Omental fat pad (tissue), 3 donors: ENCODE measurements at regions not wholly inside any gene's neighbourhood (a gene's known extent, or its start where the extent isn't known, plus 50 kb on each side); places are given as distances from the start of the nearest gene placed in this dataset.
A peak's percentile ranks its signal among the peaks of the same experiment; 100 is the strongest.
"Not testable (repeated sequence)": the region's sequence is repeated elsewhere in the genome, so short reads cannot be mapped to it uniquely, and the experiment has no call there.

ENCODE experiments used
- ATAC-seq: fragments of 150-250 bp; one replicate; pipeline ENCODE4 v1.9.1; 2016; ENCODE audit warnings: mild to moderate bottlenecking, moderate library complexity; ENCODE audit not compliant: low FRiP score
- DNase-seq: peaks from one replicate; pipeline ENCODE4 v3.0.0-alpha.2; 2019; ENCODE audit warnings: low spot score
- CTCF ChIP-seq, 3 donors: fragments of 450-650 bp; IDR thresholded peaks; one replicate each; pipeline ENCODE4 v1.5.1; 2016 to 2017; ENCODE audit warnings: antibody characterized with exemption in 3 of 3, mild to moderate bottlenecking in 3 of 3, moderate library complexity in 2 of 3

- not testable (repeated sequence) for ATAC-seq, DNase-seq
Measured at GRCh38 chr14:34381304-34381703, 80.7 kb downstream of the SPTSSA start.

GRCh38 chr14:34380471-34380845, 81.6 kb downstream of the SPTSSA start:
- DNase-seq = no peak
- ATAC-seq = no peak
- TF ChIP-seq CTCF (IDR thresholded peaks at IDR 0.05) = no peak

- no peak for TF ChIP-seq CTCF (IDR thresholded peaks at IDR 0.05)
- ATAC-seq (no peak), DNase-seq (no peak)
Measured at GRCh38 chr14:34379816-34380470, 82.1 kb downstream of the SPTSSA start.

GRCh38 chr14:34376649-34377267, 85.3 kb downstream of the SPTSSA start:
- ATAC-seq (no peak), DNase-seq (no peak)
- no peak for TF ChIP-seq CTCF (IDR thresholded peaks at IDR 0.05)

- no peak for TF ChIP-seq CTCF (IDR thresholded peaks at IDR 0.05)
- ATAC-seq (no peak), DNase-seq (no peak)
Measured at GRCh38 chr14:34374998-34375740, 86.9 kb downstream of the SPTSSA start.

GRCh38 chr14:34373191-34373590, 88.8 kb downstream of the SPTSSA start:
- no peak for ATAC-seq
- DNase-seq = no peak
- no peak for TF ChIP-seq CTCF (IDR thresholded peaks at IDR 0.05)

GRCh38 chr14:34372786-34373185, 89.3 kb downstream of the SPTSSA start:
- ATAC-seq = peak; percentile 46
- no peak for TF ChIP-seq CTCF (IDR thresholded peaks at IDR 0.05)

More at GRCh38 chr14:34372786-34373185, 89.3 kb downstream of the SPTSSA start:
- no peak for DNase-seq
